AG10803 (cell line): ENCODE measurements at regions not wholly inside any gene's neighbourhood (a gene's known extent, or its start where the extent isn't known, plus 50 kb on each side); places are given as distances from the start of the nearest gene placed in this dataset.
"Not testable (repeated sequence)": the region's sequence is repeated elsewhere in the genome, so short reads cannot be mapped to it uniquely, and the experiment has no call there.

ENCODE experiments used
- DNase-seq: peaks from one replicate; pipeline ENCODE4 v3.0.0; 2010; ENCODE audit warnings: low read depth
- H3K4me3 ChIP-seq: 2 replicates; pipeline ENCODE4 v1.5.1; 2011; ENCODE audit warnings: mild to moderate bottlenecking, low read length, control low read depth
- CTCF ChIP-seq: conservative IDR thresholded peaks from 2 replicates; pipeline ENCODE4 v1.5.1; 2011; ENCODE audit warnings: mild to moderate bottlenecking, low read length, control low read depth, inconsistent platforms

GRCh38 chr10:64658528-64658927 is 1137.3 kb downstream of the REEP3 start:
- no peak for TF ChIP-seq CTCF

GRCh38 chr10:64659311-64659710 is 1138.1 kb downstream of the REEP3 start:
- no peak for DNase-seq
- no peak for TF ChIP-seq CTCF
- no peak overlapping the region for H3K4me3 ChIP-seq

More at GRCh38 chr10:64658528-64658927, 1137.3 kb downstream of the REEP3 start:
- H3K4me3 ChIP-seq: no peak overlapping the region
- DNase-seq: no peak

GRCh38 chr10:64682043-64682442 is 1160.8 kb downstream of the REEP3 start:
- no peak for TF ChIP-seq CTCF
- DNase-seq: no peak
- no peak overlapping the region for H3K4me3 ChIP-seq

GRCh38 chr10:64690194-64690593 is 1169.0 kb downstream of the REEP3 start:
- DNase-seq: no peak
- TF ChIP-seq CTCF: no peak
- no peak overlapping the region for H3K4me3 ChIP-seq

- no peak for TF ChIP-seq CTCF
- H3K4me3 ChIP-seq: no peak overlapping the region
- no peak for DNase-seq
These were observed 1178.0 kb downstream of the REEP3 start for GRCh38 chr10:64699244-64699643.

- H3K4me3 ChIP-seq, DNase-seq: not testable (repeated sequence)
These were observed 1180.9 kb downstream of the REEP3 start for GRCh38 chr10:64702086-64702485.

- H3K4me3 ChIP-seq: no peak overlapping the region
- no peak for DNase-seq
- TF ChIP-seq CTCF: no peak
These were observed 1187.9 kb downstream of the REEP3 start for GRCh38 chr10:64708884-64709681.
